DND-41 (cell line): ENCODE measurements at regions not wholly inside any gene's neighbourhood (a gene's known extent, or its start where the extent isn't known, plus 50 kb on each side); places are given as distances from the start of the nearest gene placed in this dataset.
A peak's percentile ranks its signal among the peaks of the same experiment; 100 is the strongest.

Experiments used
- ATAC-seq: fragments of 200-7000 bp; cut with Tn5 transposase; 3 replicates; pipeline ENCODE4 v1.9.1; 2021; ENCODE audit warnings: low read depth; ENCODE audit not compliant: insufficient read depth
- DNase-seq: peaks from one replicate; pipeline ENCODE4 v3.0.0-alpha.2; 2020
- H2AFZ ChIP-seq: 2 replicates; pipeline ENCODE4 v1.6.0; 2012; ENCODE audit warnings: low read depth, low read length
- H3K27ac ChIP-seq: 2 replicates; pipeline ENCODE4 v1.5.1; 2012; ENCODE audit warnings: low read length, inconsistent platforms
- H3K27me3 ChIP-seq: fragments of 200-600 bp; sonication (generic); 2 replicates; pipeline ENCODE4 v1.6.0; 2012; ENCODE audit warnings: low read length, mild to moderate bottlenecking, inconsistent platforms; ENCODE audit not compliant: insufficient read depth, poor library complexity
- H3K36me3 ChIP-seq: 2 replicates; pipeline ENCODE4 v1.5.1; 2012; ENCODE audit warnings: low read length, inconsistent platforms; ENCODE audit not compliant: insufficient read depth
- H3K4me1 ChIP-seq: 2 replicates; pipeline ENCODE4 v1.5.1; 2012; ENCODE audit warnings: mild to moderate bottlenecking, low read length; ENCODE audit not compliant: insufficient read depth
- H3K4me2 ChIP-seq: 2 replicates; pipeline ENCODE4 v1.6.0; 2012; ENCODE audit warnings: mild to moderate bottlenecking, moderate library complexity, low read length, inconsistent platforms; ENCODE audit not compliant: insufficient read depth
- H3K4me3 ChIP-seq, 2 experiments: fragments of 200-600 bp in 1 of 2; shearing (Covaris generic) in 1 of 2; 2 replicates each; pipeline ENCODE4 v1.5.1; 2012 to 2016; ENCODE audit warnings: inconsistent platforms in 2 of 2, low read length in 2 of 2, mild to moderate bottlenecking in 2 of 2, low read depth in 1 of 2, moderate library complexity in 1 of 2
- H3K79me2 ChIP-seq: 2 replicates; pipeline ENCODE4 v1.6.0; 2012; ENCODE audit warnings: low read length, inconsistent platforms; ENCODE audit not compliant: insufficient read depth
- H3K9ac ChIP-seq: 2 replicates; pipeline ENCODE4 v1.6.0; 2012; ENCODE audit warnings: low read depth, mild to moderate bottlenecking, inconsistent platforms, low read length, moderate library complexity
- H3K9me3 ChIP-seq: 2 replicates; pipeline ENCODE4 v1.5.1; 2012; ENCODE audit warnings: low read length, moderate library complexity, mild to moderate bottlenecking, inconsistent platforms; ENCODE audit not compliant: insufficient read depth, severe bottlenecking
- H4K20me1 ChIP-seq: 2 replicates; pipeline ENCODE4 v1.6.0; 2012; ENCODE audit warnings: low read length; ENCODE audit not compliant: insufficient read depth
- CTCF ChIP-seq: IDR thresholded peaks from 2 replicates; pipeline ENCODE4 v1.5.1; 2012; ENCODE audit warnings: borderline replicate concordance, low read length, moderate library complexity, mild to moderate bottlenecking; ENCODE audit not compliant: poor library complexity, severe bottlenecking; ENCODE audit errors: extremely low read depth
- EZH2 ChIP-seq: IDR thresholded peaks from 3 replicates; pipeline ENCODE4 v1.6.1; 2012; ENCODE audit warnings: borderline replicate concordance, low read depth, mild to moderate bottlenecking, moderate library complexity, low read length, inconsistent platforms; ENCODE audit not compliant: severe bottlenecking

GRCh38 chr4:15370296-15370695 lies 57.5 kb upstream of the C1QTNF7 start:
- H3K4me3 ChIP-seq, result no peak overlapping the region
- no peak for TF ChIP-seq CTCF
- no peak for TF ChIP-seq EZH2
- ATAC-seq (no peak), DNase-seq (no peak)
- H3K36me3 ChIP-seq, result no peaks in the 10 kb centered on the region
- no peak overlapping the region for H3K27ac ChIP-seq
- H3K4me2 ChIP-seq, result no peak overlapping the region
- no peaks in the 10 kb centered on the region for H4K20me1 ChIP-seq
- no peaks in the 10 kb centered on the region for H3K9me3 ChIP-seq
- H3K27me3 ChIP-seq, result peaks cover 10% of the 10 kb centered on the region
- H3K9ac ChIP-seq, result no peak overlapping the region
- no peak overlapping the region for H2AFZ ChIP-seq
- no peaks in the 10 kb centered on the region for H3K79me2 ChIP-seq
- no peaks in the 10 kb centered on the region for H3K4me1 ChIP-seq

GRCh38 chr4:15373363-15373762 lies 54.5 kb upstream of the C1QTNF7 start:
- TF ChIP-seq CTCF, result no peak
- no peak for TF ChIP-seq EZH2
- Histone ChIP-seq H3K4me1 (no peaks in the 10 kb centered on the region), H3K79me2 (no peaks in the 10 kb centered on the region), H2AFZ (no peak overlapping the region), H4K20me1 (no peaks in the 10 kb centered on the region), H3K9ac (no peak overlapping the region), H3K4me2 (no peak overlapping the region), H3K36me3 (no peaks in the 10 kb centered on the region), H3K27me3 (peaks cover 10% of the 10 kb centered on the region), H3K4me3 (no peak overlapping the region), H3K27ac (no peak overlapping the region), H3K9me3 (no peaks in the 10 kb centered on the region)
- ATAC-seq, result no peak
- DNase-seq, result no peak

GRCh38 chr4:15374656-15375055 lies 53.2 kb upstream of the C1QTNF7 start:
- TF ChIP-seq EZH2 (no peak), CTCF (no peak)
- no peak overlapping the region for H3K27ac ChIP-seq
- H4K20me1 ChIP-seq, result no peaks in the 10 kb centered on the region
- H3K4me1 ChIP-seq, result no peaks in the 10 kb centered on the region
- no peaks in the 10 kb centered on the region for H3K36me3 ChIP-seq
- ATAC-seq (no peak), DNase-seq (no peak)
- no peak overlapping the region for H2AFZ ChIP-seq
- H3K9me3 ChIP-seq, result no peaks in the 10 kb centered on the region
- no peaks in the 10 kb centered on the region for H3K79me2 ChIP-seq
- no peak overlapping the region for H3K4me2 ChIP-seq
- peaks cover 10% of the 10 kb centered on the region for H3K27me3 ChIP-seq
- H3K4me3 ChIP-seq, result no peak overlapping the region
- H3K9ac ChIP-seq, result no peak overlapping the region

- no peak overlapping the region for H2AFZ ChIP-seq
- no peaks in the 10 kb centered on the region for H3K36me3 ChIP-seq
- H3K4me2 ChIP-seq, result no peak overlapping the region
- no peak overlapping the region for H3K4me3 ChIP-seq
- no peaks in the 10 kb centered on the region for H3K79me2 ChIP-seq
- H3K4me1 ChIP-seq, result no peaks in the 10 kb centered on the region
- H4K20me1 ChIP-seq, result no peaks in the 10 kb centered on the region
- DNase-seq (no peak), ATAC-seq (peak; percentile 75)
- H3K9me3 ChIP-seq, result no peaks in the 10 kb centered on the region
- H3K9ac ChIP-seq, result no peak overlapping the region
- no peak for TF ChIP-seq EZH2
- no peak overlapping the region for H3K27ac ChIP-seq
- peaks cover 10% of the 10 kb centered on the region for H3K27me3 ChIP-seq
These were observed 52.2 kb upstream of the C1QTNF7 start for GRCh38 chr4:15375667-15376066.
